Suprapubic skin (tissue), 4 donors: ENCODE measurements at regions not wholly inside any gene's neighbourhood (a gene's known extent, or its start where the extent isn't known, plus 50 kb on each side); places are given as distances from the start of the nearest gene placed in this dataset.

ENCODE experiments used
- EP300 ChIP-seq: sonication (generic); formaldehyde crosslinking; IDR thresholded peaks from one replicate; pipeline ENCODE4 v1.6.1; 2017; ENCODE audit warnings: antibody characterized with exemption
- POLR2A ChIP-seq, 2 donors: fragments of 450-650 bp; IDR thresholded peaks; one replicate each; pipeline ENCODE4 v1.6.1; 2017; ENCODE audit warnings: antibody characterized with exemption in 2 of 2, mild to moderate bottlenecking in 2 of 2, moderate library complexity in 2 of 2
- POLR2AphosphoS5 ChIP-seq, 3 donors: sonication (generic); formaldehyde crosslinking; IDR thresholded peaks; one replicate each; pipeline ENCODE4 v1.6.1; 2017; ENCODE audit warnings: antibody characterized with exemption in 3 of 3
- TF ChIP-seq, protein P1 (sequence below), 2 donors: fragments of 200-600 bp in 1 of 2; fragments of 450-650 bp in 1 of 2; sonication (generic) in 1 of 2; IDR thresholded peaks; one replicate each; pipeline ENCODE4 v1.5.1; 2016 to 2019; ENCODE audit warnings: antibody characterized with exemption in 2 of 2, mild to moderate bottlenecking in 1 of 2, moderate library complexity in 1 of 2

DNA sequence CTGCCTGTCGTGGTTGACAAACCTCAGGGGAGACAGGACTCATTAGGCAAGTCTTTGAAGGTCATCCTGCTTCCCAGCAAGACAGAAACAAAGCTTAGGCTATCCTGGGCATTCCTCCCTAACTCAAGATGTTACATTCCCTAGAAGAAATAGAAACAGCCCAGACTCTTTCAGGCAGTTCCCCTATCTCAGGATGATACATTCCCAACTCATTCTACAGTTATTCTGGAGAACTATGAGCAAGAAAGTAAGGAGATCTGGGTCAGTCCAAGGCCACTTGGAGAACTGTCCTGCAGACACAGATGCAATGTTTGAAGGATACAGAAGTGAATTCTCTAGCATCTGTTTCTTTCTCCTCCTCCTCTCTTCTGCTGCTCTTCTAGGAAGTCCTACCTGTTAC is 220.1 kb upstream of the NCKAP5 start:
- TF ChIP-seq, protein P1, sequence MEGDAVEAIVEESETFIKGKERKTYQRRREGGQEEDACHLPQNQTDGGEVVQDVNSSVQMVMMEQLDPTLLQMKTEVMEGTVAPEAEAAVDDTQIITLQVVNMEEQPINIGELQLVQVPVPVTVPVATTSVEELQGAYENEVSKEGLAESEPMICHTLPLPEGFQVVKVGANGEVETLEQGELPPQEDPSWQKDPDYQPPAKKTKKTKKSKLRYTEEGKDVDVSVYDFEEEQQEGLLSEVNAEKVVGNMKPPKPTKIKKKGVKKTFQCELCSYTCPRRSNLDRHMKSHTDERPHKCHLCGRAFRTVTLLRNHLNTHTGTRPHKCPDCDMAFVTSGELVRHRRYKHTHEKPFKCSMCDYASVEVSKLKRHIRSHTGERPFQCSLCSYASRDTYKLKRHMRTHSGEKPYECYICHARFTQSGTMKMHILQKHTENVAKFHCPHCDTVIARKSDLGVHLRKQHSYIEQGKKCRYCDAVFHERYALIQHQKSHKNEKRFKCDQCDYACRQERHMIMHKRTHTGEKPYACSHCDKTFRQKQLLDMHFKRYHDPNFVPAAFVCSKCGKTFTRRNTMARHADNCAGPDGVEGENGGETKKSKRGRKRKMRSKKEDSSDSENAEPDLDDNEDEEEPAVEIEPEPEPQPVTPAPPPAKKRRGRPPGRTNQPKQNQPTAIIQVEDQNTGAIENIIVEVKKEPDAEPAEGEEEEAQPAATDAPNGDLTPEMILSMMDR (IDR thresholded peaks at IDR 0.05) = no peak
- no peak for TF ChIP-seq POLR2A (IDR thresholded peaks at IDR 0.05)
- no peak for TF ChIP-seq POLR2AphosphoS5 (IDR thresholded peaks at IDR 0.05)
- TF ChIP-seq EP300 = no peak
